Frontal cortex (tissue), 3 donors: ENCODE measurements at regions not wholly inside any gene's neighbourhood (a gene's known extent, or its start where the extent isn't known, plus 50 kb on each side); places are given as distances from the start of the nearest gene placed in this dataset.
"Not testable (repeated sequence)": the region's sequence is repeated elsewhere in the genome, so short reads cannot be mapped to it uniquely, and the experiment has no call there.

Experiments used
- DNase-seq, 2 donors: peaks; one replicate each; pipeline ENCODE4 v3.0.0; 2012; ENCODE audit warnings: low spot score in 2 of 2
- FAIRE-seq: peaks from 2 replicates; lab custom pipeline; 2012; peaks lifted over from hg19 to GRCh38; lab: Jason Lieb, UNC
- donor health status: control.
- donor health status: control.
- donor health status: control.

DNA sequence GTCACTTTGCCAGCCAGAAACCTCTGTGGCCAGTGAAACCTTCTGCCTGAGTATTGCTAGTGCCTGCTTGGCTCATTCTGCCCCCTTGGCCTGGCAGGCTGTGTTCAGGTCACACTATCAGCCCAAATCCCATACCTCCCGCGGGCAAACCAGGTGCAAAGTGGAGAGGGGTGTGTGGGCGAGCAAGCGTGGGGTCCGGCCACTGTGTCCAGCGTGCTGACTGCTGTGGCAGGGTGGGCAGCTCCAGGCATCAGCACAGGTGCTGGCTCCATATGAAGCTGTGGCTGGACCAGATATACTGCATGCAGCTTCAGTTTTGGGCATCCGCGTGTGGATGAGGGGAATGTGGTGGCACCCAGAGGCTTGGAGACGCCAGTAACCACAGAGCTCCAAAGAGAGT is 576.5 kb upstream of the EDIL3 start:
- no peak for DNase-seq
- FAIRE-seq, result no peak

DNA sequence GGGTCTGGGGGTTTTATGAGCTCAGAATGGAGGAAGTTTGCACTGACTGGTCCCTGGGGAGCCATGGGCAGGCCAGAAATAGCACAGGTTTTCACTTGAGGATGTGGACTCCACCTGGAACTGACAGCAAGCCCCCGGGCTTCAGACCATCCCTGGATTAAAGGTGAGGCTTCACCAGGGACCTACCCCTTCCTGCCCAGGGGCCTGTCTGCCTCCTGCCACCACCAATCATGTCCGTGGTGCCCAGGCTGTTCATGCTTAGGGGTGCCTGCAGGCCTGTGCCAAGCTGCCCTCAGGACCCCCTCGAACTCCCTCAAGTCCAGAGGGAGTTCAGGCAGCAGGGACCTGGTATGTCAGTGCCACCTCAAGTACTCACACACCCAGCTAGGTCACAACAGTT is 577.2 kb upstream of the EDIL3 start:
- DNase-seq (no peak), FAIRE-seq (no peak)

DNA sequence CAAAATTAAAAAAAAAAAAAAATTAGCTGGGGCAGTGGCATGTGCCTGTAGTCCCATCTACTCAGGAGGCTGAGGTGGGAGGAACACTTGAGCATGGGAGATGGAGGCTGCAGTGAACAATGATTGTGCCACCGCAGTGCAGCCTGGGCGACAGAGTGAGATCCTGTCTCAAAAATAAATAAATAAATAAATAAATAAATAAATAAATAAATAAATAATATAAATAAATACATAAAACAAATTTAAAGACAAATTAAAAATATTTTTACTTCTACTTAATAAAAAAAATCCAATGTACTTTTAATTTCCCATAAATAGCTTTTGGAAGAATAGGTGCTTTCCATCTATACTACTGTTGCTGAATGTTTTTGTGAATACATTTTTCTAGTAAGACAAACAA is 598.4 kb upstream of the EDIL3 start:
- FAIRE-seq (peak; percentile 47), DNase-seq (no peak)

DNA sequence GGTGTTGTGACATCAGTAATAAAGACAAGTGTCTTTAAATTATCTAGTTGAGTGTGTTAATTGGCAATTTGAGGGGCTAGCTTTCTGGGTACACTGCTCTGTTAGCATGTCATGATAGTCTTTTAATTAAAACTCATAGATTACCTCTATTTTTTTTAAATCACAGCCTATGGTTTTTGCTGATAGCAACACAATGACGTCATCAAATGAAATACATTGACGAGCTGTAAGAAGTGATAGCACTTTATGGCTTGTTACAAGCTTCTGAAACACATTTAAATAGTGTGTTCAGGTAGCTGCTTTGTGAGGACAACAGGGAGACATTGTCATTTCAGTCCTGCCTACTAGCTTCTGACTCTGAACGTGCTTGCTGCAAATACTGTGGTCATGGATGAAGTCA is 600.5 kb upstream of the EDIL3 start:
- no peak for FAIRE-seq
- no peak for DNase-seq

DNA sequence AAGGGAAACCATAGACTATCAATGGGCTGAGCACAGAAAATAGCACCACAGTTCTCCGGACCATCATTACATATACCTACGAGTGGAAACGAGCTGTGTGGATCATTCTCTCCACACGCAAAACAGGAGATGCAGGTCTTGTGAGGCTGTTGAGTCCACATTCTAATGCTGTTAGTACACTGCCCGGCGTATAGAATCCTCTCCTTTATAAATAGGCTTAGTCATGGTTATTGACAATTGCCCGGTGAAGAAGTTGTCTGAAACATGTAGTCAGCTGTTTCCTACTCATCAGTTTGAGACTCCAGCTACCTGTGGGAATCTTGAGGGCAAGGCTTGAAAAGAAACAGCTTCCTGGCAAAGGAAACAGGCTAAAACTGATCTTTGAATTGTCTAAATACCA is 602.0 kb upstream of the EDIL3 start:
- no peak for DNase-seq
- no peak for FAIRE-seq

DNA sequence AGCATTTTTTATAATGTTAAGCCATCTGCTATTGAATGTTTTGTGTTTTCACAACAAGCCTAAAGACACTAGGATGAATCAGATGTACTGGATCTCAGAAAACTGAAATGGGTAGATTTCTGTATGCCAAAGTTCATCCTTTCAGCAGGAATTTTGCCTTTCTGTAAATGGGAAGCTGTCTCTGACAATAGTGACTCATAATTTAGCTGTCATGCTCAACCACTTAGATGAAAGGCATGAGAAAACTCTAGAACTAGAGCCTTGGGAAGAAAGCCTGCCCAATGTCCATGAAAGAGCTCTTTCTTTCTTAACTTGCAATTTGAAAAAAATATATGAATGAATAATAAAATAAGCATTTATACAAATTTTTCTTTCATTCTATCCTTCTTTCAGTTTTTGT is 616.0 kb upstream of the EDIL3 start:
- FAIRE-seq, result no peak
- DNase-seq, result no peak

DNA sequence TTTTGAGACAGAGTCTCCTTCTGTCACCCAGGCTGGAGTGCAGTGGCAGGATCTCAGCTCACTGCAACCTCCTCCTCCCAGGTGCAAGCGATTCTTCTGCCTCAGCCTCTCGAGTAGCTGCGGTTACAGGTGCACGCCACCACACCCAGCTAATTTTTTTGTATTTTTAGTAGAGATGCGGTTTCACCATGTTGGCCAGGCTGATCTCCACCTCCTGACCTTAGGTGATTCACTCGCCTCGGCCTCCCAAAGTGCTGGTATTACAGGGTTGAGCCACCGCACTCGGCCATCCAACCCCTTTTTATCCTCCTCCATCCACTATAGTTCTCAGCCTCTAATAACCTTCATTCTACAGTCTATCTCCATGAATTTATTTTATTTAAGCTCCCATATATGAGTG is 617.3 kb upstream of the EDIL3 start:
- DNase-seq, FAIRE-seq: not testable (repeated sequence)

DNA sequence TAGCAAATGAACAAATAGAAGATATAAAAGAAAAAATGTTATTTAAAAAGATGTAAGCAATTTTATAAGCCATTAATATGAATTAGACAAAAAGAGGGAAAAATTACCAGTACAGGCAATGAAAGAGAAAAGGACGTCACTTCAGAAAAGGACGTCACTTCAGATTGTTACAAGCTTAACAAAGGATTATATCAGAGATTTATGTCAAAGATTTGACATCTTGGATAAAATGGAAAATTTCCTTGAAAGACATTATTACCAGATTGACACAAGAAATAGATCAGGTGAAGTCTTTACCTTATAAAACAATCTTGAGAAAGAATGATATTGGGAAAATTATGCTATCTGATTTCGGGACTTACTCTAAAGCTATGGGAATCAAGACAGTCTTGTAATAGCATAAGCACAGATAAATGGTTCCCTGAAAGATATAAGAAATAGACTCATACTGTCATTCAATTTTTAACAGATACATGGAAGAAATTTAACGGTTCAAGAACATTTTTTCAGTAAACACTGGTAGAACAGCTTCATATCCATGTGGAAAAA is 625.4 kb upstream of the EDIL3 start:
- FAIRE-seq (no peak), DNase-seq (no peak)

DNA sequence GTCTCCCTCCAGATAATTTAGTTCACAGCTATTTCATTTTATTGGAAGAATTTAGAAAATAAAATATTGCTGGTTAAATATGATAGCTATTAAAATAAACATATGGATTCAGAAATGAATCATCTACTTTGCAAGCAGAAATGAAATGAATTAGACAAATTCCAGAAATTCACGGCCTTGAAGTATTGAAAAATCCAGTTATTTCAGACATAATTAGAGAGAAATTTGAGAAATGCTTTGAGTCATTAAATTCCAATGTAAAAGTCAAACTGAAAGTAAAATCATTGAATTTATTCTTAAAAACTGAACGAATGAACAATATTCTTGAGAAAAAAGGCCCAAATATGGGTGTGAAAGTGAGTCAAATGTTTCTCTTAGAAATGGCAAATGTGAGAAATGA is 632.6 kb upstream of the EDIL3 start:
- FAIRE-seq (no peak), DNase-seq (no peak)

DNA sequence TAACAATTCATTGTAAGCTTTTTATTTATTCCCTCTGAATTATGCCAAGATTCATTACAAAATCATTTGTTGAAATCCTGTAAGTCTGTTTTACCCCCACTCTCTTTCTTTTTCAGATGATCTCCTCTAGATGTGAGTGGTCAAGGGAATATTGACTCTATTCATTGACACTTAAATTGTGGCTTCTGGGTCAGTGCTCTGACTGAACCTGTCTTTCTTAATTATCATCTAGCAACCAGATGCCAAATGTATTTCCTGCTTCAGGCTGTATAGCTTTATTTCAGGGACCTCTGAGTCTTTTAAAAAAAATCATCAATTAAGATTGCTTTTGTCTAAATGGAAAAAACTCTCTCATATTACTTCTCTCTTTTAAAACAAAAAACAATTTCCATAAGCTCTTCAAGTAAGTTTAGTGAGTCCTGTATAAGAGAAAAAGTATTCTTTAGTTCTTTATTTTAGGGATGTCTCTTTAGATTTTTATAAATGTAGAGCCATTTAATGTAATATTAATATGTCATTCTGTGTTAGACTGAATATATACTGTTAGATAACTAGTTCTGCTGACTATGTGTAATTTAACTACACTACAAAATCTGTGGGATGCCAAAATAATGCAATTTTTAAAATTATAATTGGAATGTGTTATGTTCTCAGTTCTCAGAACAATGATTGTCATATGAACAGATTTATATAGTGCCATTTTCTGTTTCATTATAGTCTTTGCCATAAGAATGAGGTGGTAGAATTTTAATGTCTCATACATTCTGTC is 645.8 kb upstream of the EDIL3 start:
- FAIRE-seq (no peak), DNase-seq (no peak)

DNA sequence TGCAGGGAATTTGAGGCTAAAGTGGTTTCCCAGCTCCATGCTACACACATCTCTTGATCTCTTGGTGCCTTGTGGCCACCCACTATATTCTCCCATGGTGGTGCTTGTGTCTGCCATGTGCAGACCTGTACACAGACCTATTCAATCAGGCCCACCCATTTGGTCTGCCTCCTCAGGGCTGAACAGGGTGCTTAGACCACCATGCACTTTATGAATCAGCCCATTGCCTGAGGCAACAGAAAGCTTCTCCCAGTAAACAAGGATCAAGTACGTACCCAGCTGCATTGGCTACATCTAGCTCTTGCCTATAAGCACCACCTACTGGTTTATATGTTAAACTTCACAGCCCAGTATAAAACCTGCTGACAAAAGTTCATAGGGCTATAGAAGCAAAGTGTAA is 664.3 kb upstream of the EDIL3 start:
- no peak for FAIRE-seq
- DNase-seq, result no peak

DNA sequence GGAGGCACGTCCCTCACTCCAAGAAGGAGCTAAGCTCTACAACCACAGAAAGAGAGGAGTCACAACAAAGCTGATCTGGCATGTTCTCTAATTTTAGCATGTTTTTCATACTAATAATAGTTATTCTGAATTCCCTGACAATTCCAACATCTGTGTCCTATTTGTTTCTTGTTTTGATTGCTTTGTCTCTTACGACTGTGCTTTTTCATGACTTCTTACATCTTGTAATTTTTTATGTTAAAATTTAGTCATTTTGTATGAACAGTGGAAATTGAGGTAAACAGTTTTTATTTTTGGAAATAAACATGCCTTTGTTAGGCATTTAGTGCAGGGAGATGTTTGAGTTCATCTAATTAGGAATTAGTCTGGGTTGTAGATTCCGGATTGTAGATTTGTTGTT is 668.1 kb upstream of the EDIL3 start:
- DNase-seq (no peak), FAIRE-seq (no peak)

DNA sequence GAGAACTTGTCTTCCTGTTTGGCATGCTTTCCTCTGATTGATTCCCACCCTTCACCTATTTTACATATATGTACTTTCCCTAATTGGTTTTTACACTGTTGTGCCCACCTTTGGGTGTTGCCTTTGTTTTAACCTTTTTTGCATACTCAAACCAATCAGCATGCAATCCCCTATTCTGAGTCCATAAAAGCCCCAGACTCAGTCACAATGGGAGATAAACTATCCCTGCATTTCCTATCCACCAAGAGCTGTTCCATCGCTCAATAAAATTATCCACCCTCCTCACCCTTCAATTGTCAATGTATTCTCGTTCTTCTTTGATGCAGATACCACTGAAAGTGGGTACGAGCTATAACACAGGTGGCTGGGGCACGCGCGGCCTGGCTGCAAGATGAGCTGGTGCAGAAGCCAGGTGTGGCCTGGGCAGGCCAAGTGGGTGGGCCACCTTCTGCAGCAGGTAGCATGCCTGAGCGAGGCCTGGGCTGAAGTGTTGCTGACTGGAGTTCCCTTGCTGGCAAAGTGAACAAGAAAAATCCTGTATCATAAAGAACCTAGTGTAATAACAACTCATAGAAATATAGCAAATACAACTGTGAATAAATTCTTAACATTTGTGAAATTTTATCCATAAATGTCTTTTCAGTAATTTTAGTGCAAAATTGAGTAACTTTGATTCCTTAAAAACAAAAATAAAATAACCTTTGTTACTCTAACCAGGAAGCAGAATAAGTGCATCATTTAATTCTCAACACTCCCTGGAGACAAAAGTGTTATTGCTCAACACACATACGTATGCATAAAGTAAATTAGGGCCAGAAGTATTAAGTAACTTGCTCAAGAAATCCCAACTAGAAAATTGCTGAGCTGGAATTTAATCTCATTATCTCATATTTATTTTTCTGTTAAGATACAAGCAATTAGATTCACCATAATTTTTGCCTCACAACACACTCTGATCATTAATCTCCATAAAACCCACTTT is 685.3 kb upstream of the EDIL3 start:
- DNase-seq (no peak), FAIRE-seq (no peak)

DNA sequence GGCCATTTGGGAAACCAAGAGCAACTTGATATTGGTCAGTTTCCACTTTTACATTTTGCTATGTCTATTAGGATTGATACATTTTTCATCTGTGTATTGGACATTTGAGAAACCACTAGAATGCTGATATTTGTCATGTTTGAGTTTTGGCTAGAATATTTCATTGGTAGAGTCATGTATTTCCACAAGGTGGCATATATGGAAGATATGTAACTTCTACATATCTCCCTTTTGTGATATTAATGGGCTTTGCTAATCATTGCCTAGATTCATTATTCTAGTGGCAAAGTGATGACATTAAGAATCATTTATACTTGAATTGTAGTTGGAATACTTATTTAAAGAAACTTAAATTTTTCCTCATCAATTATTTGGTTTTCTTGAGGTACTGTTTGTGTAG is 692.9 kb upstream of the EDIL3 start:
- FAIRE-seq (no peak), DNase-seq (no peak)

DNA sequence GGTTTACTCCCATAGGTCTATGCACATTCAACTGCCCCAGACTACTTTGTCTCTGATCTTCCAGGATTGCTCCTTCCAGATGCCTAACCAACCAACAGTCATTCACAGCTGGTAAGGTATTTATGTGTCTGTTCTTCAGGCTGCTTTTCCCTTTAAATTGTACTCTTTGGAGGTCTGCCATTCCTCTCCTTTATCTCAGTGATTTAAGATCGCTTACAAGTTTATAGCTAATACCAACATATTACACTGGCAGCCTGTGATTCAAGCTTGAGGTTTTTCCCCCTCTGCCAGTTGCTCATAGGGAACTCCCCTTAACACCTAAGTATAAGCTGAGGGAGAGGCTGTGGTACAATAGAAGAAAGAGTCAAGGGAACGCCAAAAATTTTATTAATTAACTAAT is 711.7 kb upstream of the EDIL3 start:
- no peak for DNase-seq
- FAIRE-seq, result no peak

DNA sequence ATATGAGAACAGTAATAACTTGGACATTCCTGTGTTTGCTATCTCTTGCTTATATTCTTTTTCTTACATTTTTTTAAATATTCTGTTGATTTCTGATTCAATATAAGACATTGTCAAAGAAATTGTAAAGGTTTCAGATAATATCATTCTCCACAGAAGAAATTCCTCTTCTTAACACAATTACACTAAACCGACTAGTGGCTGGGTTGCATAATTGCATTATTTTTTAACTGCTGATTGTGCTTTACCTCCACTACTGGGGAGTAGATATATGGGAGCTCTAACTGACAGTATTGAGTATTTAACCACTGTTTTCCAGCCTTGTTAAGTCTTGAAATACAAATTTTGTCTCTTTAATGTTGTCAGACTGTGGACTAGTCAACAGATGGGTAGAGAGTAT is 723.8 kb upstream of the EDIL3 start:
- DNase-seq, result no peak
- no peak for FAIRE-seq

DNA sequence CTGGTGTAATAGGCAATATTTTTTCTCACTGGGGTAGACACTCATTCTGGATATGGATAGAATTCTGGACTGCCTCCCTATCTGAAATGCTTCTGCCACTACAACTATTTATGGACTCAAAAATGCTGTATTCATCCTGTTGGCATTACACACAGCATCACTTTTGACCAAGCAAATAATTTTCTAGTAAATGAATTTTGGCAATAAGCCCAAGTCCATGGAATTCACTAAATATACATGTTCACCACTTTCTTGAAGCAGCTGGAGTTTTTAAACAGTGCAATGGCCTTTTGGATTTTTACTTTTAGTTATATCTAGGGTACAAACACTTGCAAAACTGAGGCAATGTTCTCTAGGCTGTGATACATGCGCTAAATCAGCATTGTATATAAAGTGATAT is 724.9 kb upstream of the EDIL3 start:
- DNase-seq, result no peak
- FAIRE-seq, result no peak

DNA sequence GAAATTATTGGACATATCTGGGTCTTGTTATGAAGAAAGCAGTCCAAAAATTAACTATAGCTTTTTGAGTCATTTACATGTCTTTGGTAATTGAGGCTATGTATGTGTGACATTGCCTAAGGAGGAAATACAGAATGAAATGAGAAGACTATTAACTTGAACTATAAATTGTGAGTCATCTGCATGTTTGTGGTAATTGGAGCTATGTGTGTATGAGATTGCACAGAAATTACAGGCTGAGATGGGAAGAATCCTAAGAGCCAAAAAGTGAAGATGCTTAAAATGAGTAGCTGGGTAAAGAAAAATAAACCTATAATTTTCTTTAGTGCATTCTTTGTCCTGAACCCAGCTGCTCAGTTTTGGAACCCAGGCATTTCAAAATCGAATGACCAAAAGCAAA is 747.6 kb upstream of the EDIL3 start:
- no peak for DNase-seq
- no peak for FAIRE-seq

DNA sequence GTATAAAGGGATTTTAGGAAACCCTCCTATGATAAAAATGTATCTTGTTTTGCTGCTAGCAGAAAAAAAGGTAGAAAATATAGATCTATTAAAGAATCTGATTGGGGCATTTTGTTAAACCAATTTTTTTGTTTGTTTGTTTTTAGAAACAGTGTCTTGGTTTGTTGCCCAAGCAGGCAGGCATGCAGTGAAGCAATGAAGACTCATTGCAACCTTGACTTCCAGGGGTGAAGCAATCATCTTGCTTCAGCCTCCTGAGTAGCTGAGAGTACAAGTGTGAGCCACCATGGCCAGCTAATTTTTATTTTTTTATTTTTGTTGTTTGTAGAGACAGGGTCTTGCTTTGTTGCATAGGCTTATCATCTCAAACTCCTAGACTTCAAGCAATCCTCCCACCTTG is 755.8 kb upstream of the EDIL3 start:
- DNase-seq (no peak), FAIRE-seq (no peak)

DNA sequence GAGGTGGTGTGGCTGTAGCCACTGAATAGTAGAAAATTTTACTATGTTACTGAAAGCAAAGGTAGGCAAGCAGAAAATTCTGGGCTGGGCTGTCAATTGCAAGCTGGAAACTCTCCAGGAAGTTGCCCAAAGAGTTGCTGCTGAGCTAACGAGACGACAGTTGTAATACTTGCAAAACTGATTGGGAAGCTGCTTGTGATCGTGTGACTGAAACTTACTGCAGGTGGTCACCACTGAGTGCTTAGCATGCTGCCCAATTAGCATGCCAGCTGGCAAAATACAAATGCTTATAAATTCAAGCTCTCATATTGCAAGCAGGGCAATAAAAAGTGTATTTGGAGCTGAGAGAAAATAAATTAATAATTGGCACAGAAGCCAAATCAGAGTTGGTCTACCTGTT is 758.5 kb upstream of the EDIL3 start:
- DNase-seq (no peak), FAIRE-seq (no peak)

DNA sequence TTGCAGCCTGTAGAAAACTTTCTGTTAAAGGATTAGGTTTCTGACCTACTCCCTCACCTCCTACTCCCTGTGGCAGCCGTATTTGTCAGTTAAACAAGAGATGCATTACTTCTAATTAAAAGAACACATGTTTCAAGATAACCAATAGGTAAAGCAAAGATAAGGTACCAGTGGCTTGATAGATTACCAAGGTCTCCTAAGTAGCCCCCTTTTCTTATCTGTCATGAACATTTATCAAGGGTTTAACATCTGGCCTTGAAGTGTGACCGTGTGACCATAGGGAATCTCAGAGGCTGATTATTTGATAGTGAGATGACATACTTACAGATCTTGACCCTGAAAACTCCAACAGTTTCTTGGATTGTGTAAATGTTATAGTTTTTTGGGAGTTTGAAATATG is 764.0 kb upstream of the EDIL3 start:
- FAIRE-seq (no peak), DNase-seq (no peak)
